ENCODE measurements at regions not wholly inside any gene's neighbourhood (a gene's known extent, or its start where the extent isn't known, plus 50 kb on each side); places are given as distances from the start of the nearest gene placed in this dataset.
"Not testable (repeated sequence)": the region's sequence is repeated elsewhere in the genome, so short reads cannot be mapped to it uniquely, and the experiment has no call there.

GRCh38 chr6:122143813-122144601, 255.4 kb upstream of the HSF2 start:
- DNase-seq, result no peak

GRCh38 chr6:122145246-122145645, 254.2 kb upstream of the HSF2 start:
- no peak for DNase-seq

DNA sequence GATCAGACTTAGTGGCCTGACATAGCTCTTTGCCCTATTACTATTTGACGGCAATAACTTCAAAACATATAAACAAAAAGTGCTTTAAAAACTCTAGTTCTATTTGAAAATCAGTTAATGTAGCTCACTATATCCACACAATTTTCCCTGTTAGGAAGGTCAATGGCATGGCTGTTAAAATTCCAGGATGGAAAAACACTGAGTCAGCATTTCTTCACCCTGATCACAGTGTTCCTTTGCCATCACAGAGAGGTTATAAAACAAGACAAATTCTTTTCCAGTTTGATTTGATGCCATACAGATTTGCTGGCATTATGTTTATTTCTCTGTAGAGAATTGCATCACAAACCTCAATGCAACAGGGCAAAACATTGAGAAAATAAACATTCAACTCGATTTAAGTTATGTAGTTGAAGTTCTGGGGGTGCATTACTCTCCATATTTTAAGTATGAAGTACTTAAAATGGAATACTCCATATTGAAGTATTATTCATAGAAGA, 253.7 kb upstream of the HSF2 start:
- no peak for DNase-seq

- no peak for DNase-seq
These were observed 252.2 kb upstream of the HSF2 start for GRCh38 chr6:122147291-122147690.

DNA sequence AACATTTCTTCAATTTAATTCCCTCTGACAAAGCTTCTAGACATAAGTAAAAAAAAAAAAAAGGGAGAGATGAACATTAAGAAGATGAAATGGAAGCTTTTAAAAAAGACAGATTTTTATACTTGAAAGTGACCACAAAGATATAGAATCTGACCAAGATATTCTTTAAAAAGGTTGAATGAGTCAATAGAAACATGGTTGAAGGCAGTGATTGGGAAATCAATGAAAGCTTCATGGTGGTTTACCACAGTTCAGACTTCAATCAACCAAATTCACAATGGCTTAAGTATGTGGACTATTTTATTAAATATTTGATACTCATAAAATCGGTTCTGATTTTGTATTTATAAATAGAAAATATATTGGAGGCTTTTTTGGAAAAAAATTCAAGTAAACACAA, 248.4 kb upstream of the HSF2 start:
- DNase-seq, result no peak

DNA sequence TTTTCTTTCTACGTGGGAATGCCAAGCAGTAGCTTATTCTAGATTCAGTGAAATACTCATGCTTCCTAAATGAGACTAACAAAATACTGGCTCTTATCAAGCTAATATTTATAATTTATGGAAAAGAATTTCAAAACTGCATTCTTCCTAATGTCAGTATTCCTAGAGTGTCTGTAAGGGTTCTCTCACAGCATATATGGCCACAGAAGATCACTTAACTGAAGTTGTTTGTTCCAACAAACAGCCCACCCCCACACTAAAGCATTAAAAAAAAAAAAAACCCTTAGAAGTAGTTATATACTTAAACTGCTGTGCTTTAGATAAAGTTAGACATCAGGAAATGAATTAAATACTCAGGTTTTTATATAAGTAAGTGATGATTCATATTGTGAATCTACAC, 247.7 kb upstream of the HSF2 start:
- DNase-seq, result no peak

DNA sequence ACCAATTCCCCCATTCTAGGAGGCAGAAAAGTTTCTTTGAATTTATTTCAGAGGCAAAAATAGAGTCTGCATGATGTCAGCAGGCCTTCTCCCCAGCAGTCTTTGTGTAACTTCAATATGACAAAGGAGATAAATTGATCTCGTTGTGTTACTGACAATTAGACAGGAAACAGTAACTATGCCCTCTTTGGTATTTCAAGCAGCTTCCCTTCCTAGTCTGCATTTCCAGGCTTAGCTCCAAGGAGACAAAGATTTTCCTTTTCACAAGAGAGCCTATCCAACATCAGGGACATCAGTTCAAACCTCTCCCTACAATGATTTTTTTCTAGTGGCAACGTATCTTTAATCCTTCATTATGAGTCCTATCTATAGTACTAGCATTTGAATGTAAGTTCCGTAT, 245.9 kb upstream of the HSF2 start:
- no peak for DNase-seq

DNA sequence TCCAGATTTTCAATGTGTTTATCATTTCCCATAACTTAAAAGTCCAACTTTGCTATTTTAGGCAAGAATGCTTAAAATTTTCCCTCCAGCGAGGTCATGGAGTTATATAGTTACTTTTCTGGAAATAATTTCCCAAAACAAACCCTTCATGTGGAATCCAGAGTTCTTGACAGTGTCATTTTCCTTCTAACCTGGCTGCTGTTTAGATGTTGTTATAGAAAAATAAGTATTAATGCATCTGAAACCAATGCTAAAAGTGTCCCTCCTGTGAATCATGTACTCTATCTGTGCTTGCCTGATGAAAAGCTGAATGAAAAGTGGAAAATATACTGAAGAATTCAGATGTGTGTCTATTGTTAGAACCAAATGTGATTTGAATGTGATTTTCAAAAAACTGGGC, 245.3 kb upstream of the HSF2 start:
- no peak for DNase-seq

GRCh38 chr6:122154912-122155575, 244.4 kb upstream of the HSF2 start:
- DNase-seq, result no peak

DNA sequence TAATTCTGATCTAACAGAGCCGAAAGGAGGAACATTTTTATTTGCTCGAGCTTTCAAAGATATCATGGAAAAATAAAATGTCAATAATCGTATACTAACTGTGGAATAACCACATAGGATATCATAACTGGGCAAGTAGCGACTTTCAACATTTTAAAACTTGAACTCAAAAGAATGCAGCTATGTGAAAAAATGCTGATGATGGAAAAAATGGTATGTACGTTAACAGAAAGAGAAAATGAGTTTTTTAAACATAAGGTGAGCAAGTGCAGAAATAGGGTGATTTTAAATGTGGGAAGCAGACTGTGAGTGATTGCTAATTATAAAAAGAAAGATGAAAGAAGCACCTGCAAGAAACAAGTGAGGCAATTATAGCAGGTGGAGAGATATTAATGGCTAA, 238.3 kb upstream of the HSF2 start:
- no peak for DNase-seq

- no peak for DNase-seq
These were observed 234.4 kb upstream of the HSF2 start for GRCh38 chr6:122165014-122165413.

- no peak for DNase-seq
These were observed 229.2 kb upstream of the HSF2 start for GRCh38 chr6:122170274-122170673.

GRCh38 chr6:122178988-122179387, 220.5 kb upstream of the HSF2 start:
- no peak for DNase-seq

DNA sequence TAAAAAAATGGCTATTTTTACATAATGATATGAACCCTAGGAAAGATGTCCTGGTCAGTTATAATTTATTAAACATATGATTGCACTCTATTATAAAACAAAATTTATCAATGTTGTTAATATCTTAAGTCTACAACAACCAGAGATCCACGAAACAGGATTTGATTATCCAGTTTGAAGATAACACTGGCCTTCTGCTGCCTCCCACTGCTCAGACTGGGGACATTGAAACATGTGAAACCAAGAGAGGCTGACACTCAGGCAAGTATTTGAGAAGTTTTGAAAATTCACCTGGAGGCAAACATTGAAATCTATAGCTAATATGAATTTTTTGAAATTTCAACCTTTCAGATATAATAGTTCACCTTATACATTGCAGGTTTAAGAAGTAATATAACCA, 219.3 kb upstream of the HSF2 start:
- DNase-seq, result no peak

DNA sequence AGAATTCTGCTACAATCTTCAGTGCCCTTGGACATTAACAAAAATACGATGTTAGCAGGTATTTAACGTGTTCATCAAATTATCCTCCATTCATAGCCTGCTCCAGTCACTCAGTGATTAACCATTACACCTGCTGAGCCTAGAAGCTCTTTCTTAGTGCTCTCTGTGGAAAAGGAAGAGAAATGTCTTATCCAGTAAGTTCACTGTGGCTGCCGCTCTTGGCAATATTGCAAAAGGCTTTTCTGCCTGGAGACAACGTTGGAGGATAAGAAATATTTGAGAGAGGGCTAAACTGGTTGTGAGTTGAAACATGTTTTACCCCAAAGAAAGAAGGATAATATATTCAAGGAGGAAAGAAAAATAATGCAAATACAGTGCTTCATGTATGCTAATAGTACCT, 217.4 kb upstream of the HSF2 start:
- no peak for DNase-seq

GRCh38 chr6:122184401-122184827, 215.0 kb upstream of the HSF2 start:
- DNase-seq, result no peak

- not testable (repeated sequence) for DNase-seq
These were observed 214.0 kb upstream of the HSF2 start for GRCh38 chr6:122185458-122185857.

GRCh38 chr6:122187186-122187585, 212.3 kb upstream of the HSF2 start:
- no peak for DNase-seq

GRCh38 chr6:122198922-122199321, 200.5 kb upstream of the HSF2 start:
- no peak for DNase-seq

DNA sequence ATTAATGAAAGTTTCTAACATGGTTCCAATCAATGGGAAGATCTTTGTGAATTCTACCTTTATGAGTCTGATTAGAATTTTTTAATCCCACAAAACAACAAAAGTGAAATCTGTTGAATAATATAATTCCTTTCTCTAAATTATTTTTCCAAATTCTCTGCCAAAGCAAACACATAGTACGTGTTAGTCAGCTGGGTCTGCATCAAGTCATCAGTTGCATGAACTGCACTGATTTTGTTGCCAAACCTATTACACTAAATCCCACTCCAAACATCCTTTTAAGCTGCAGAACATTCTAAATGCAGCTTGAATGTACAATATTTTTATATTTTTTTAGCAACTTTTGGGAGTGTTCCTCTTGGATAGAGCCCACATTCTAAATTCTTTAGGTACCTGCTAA, 199.0 kb upstream of the HSF2 start:
- no peak for DNase-seq

DNA sequence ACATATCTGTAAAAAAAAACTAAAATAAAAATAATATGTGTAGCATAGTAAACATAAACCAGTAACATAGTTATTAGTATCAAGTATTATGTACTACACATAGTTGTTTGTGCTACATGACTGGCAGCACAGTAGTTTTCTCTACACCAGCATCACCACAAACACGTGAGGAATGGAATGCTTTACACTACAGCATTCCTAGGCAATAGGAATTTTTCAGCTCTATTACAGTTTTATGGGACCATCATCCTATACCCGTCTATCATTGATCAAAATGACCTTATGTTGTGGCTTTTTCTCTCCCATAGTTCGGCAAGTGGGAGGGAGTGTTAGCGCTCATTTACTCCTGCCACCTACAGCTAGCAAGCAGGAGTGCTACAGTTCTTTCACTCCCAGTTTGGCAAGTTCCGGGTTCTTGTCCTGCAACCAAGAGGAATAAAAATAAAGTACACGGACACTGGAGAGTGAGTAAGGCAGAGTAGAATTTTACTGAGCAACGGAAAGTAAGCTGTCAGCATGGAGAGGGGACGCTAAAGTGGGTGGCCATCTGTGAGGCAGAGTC, 196.8 kb upstream of the HSF2 start:
- no peak for DNase-seq

DNA sequence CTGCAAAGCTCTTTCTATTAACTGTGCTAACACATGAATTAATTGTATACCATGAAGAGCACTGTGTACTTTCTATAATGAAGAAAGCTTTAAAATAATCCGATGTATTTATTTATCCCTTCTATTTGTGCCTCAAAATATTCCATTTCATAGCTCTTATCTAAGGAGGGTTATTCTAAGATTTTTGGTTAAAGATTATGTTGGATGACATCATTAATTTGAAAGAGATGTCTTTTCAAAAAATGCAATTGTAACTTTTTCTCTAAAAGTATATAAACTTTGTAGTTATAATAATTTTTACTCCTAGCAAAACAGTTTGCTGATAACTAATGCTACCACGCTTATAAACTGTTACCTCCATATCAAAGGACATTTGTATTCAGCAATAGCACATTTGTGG, 192.4 kb upstream of the HSF2 start:
- no peak for DNase-seq

DNA sequence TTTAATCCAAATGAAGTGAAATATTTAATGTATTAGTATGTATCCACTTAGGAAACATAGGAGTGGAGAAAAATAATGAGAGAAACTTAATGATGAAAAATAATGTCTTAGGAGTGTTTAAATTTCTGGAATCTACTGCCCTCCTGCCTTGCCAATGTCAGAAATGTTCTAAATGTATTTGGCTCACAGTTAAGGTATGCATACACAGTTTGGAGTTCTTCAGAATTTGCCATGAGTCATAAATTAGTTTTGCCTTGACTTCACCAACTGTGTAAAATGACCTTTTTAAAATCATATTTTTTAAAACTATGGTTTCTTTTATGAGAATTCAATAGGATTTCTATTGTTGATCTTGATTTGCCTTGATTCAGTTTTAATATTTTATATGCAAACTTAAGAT, 191.7 kb upstream of the HSF2 start:
- DNase-seq, result no peak

GRCh38 chr6:122214605-122215318, 184.7 kb upstream of the HSF2 start:
- no peak for DNase-seq
